ENCODE measurements at regions not wholly inside any gene's neighbourhood (a gene's known extent, or its start where the extent isn't known, plus 50 kb on each side); places are given as distances from the start of the nearest gene placed in this dataset.

- TF ChIP-seq, protein P1, sequence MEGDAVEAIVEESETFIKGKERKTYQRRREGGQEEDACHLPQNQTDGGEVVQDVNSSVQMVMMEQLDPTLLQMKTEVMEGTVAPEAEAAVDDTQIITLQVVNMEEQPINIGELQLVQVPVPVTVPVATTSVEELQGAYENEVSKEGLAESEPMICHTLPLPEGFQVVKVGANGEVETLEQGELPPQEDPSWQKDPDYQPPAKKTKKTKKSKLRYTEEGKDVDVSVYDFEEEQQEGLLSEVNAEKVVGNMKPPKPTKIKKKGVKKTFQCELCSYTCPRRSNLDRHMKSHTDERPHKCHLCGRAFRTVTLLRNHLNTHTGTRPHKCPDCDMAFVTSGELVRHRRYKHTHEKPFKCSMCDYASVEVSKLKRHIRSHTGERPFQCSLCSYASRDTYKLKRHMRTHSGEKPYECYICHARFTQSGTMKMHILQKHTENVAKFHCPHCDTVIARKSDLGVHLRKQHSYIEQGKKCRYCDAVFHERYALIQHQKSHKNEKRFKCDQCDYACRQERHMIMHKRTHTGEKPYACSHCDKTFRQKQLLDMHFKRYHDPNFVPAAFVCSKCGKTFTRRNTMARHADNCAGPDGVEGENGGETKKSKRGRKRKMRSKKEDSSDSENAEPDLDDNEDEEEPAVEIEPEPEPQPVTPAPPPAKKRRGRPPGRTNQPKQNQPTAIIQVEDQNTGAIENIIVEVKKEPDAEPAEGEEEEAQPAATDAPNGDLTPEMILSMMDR (IDR thresholded peaks at IDR 0.05; ENCODE audit: insufficient read depth, low read length): no peak
- no peak for TF ChIP-seq GABPA (IDR thresholded peaks at IDR 0.05; ENCODE audit: low read depth)
Observed at GRCh38 chr10:118141471-118141870, 94.7 kb upstream of the RAB11FIP2 start.

All from HL-60 (cell line).